Putamen (tissue), 1 donor: ENCODE measurements at regions not wholly inside any gene's neighbourhood (a gene's known extent, or its start where the extent isn't known, plus 50 kb on each side); places are given as distances from the start of the nearest gene placed in this dataset.

ENCODE experiments used
- DNase-seq: peaks from one replicate; pipeline ENCODE4 v3.0.0-alpha.2; 2016; ENCODE audit warnings: low spot score

DNA sequence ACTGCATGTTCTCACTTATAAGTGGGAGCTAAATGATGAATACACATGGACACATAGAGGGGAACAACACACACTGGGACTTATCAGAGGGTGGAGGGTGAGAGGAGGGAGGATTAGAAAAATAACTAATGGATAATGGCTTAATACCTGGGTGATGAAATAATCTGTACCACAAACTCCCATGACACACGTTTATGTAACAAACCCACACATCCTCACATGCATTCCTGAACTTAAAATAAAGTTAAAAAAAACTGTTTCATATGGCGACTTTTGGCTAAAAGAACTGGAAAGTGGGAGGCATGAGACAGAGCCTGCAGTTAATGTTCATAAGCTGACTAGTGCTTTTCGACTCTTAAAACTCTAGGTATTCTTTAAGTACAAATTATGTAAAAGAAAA, 98.9 kb upstream of the NPFFR2 start:
- no peak for DNase-seq

- DNase-seq: no peak
Measured at GRCh38 chr4:71938776-71939175, 93.0 kb upstream of the NPFFR2 start.

DNA sequence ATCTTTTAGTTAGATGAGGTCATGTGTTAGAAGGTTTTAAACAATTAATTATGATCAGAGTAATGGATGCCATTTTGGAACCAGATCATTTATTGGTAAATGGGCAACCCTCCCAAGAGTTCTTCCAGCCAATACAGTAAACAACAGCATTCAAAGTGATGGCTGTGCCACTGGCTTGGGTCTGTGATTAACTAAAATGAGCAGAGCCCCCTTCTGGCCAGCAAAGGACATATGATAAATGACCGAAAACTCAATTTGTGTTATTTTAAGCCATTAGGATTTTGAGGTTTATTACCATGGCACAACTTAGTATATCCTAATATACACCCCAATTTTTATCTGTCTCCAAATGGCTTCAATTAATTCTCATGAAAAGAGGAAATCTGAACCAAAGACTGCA, 90.8 kb upstream of the NPFFR2 start:
- DNase-seq: no peak

- no peak for DNase-seq
Measured at GRCh38 chr4:71944956-71945355, 86.8 kb upstream of the NPFFR2 start.

GRCh38 chr4:71945791-71946190, 86.0 kb upstream of the NPFFR2 start:
- no peak for DNase-seq

- DNase-seq: no peak
Measured at GRCh38 chr4:71958978-71959377, 72.8 kb upstream of the NPFFR2 start.

DNA sequence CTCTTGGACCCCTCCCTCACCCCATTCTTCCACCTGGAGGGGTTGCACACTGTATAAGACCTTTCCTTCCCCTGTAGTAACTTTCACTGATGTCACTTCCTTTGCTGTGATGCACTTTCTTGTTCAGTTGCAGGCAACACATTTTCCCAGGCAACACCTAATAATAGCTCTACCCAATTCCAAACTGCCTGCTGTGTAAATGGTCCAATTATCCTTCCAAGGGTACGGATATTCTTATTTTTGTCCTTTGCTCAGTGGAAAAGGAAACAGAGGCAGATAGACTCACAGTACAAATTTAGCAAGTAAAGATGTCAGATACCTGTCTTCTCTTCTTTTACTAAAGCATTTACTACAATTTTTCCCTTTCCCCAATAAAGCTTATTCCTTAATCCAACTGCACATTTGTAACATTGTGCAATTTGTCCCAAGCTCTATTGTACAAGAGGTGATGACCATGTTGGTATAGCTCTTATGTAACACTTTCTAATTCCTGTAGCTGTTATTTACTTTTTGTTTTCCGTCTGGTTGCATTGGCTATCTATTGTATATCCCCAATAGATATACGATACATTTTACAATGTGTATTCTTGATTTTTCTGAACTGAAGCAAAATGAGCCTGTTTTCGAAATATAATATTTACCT, 69.1 kb upstream of the NPFFR2 start:
- DNase-seq: no peak

DNA sequence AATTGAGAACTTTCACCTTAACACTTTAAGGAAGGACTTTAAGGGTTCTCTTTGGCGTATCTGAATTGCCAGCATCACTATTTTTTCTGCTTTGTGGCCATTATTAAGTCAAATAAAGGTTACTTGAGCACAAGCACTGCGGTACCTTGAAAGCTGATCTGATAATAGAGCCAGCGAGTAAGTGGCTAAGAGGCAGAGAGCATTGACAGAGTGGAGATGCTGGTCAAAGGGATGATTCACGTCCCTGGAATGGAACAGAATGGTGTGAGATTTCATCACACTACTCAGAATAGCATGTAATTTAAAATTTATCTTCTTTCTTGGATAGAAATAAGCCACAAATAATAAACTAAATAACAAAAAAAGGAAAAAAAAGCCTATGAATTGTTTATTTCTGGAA, 57.1 kb upstream of the NPFFR2 start:
- DNase-seq: no peak

GRCh38 chr4:71976523-71976922, 55.3 kb upstream of the NPFFR2 start:
- DNase-seq: no peak

DNA sequence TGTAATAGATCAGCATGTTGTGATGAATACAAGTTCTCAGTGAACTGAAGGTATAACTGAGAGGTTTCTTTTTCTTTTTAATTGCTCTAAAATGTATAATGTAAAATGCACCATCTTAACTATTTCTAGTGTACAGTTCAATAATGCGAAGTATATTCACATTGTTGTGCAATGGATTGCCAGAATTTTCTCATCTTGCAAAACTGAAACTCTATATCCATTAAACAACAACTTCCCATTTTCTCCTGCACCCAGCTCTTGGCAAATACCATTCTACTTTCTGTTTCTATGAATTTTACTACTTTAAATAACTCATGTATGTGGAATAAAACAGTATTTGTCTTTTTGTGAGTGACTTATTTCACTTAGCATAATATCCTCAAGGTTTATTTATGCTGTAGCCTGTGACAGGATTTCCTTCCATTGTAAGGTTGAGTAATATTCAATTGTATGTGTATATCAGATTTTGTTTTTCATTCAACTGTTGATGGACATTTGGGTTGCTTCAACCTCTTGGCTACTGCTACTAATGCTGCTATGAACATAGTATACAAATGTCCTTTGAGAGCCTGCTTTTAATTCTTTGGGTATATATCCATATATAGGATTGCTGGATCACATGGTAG, 53.5 kb upstream of the NPFFR2 start:
- no peak for DNase-seq

DNA sequence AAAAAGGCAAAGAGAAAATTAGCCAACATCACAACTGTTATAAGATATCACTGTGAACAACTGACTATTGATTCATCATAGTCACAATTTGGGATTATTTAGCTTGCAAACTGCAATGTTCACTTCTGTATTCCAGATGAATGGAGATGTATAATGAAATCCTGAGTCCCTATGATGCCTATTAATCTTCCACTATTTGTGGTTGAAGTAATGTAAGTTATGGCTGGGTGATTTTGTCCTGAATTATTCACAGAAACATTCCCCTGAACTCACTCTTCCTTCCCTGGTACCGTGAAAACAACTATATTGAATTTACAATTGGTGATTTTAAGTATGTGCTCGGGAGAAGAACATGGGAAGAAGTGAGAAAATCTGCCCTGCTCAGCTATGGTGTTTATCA, 50.8 kb upstream of the NPFFR2 start:
- no peak for DNase-seq
